ENCODE measurements at regions not wholly inside any gene's neighbourhood (a gene's known extent, or its start where the extent isn't known, plus 50 kb on each side); places are given as distances from the start of the nearest gene placed in this dataset.

GRCh38 chr1:199675937-199676336 is 351.6 kb upstream of the NR5A2 start:
- DNase-seq: no peak

- DNase-seq: no peak
Measured at GRCh38 chr1:199678771-199679170, 348.7 kb upstream of the NR5A2 start.

GRCh38 chr1:199682081-199682480 is 345.4 kb upstream of the NR5A2 start:
- no peak for DNase-seq

GRCh38 chr1:199684686-199685273 is 342.7 kb upstream of the NR5A2 start:
- peak; percentile 42 to 60 for DNase-seq

GRCh38 chr1:199685369-199685768 is 342.1 kb upstream of the NR5A2 start:
- DNase-seq: no peak

- DNase-seq: peak; percentile 79 to 81
Measured at GRCh38 chr1:199687321-199687720, 340.2 kb upstream of the NR5A2 start.

- DNase-seq: no peak
Measured at GRCh38 chr1:199688133-199688676, 339.3 kb upstream of the NR5A2 start.

GRCh38 chr1:199688774-199689173 is 338.7 kb upstream of the NR5A2 start:
- DNase-seq: no peak

GRCh38 chr1:199690496-199690895 is 337.0 kb upstream of the NR5A2 start:
- DNase-seq: no peak

- DNase-seq: no peak
Measured at GRCh38 chr1:199691540-199691939, 336.0 kb upstream of the NR5A2 start.

GRCh38 chr1:199693724-199694123 is 333.8 kb upstream of the NR5A2 start:
- no peak for DNase-seq

GRCh38 chr1:199696225-199696624 is 331.3 kb upstream of the NR5A2 start:
- no peak for DNase-seq

- DNase-seq: no peak
Measured at GRCh38 chr1:199698222-199698621, 329.3 kb upstream of the NR5A2 start.

- no peak for DNase-seq
Measured at GRCh38 chr1:199700551-199700950, 327.0 kb upstream of the NR5A2 start.

GRCh38 chr1:199701726-199702125 is 325.8 kb upstream of the NR5A2 start:
- no peak for DNase-seq

- DNase-seq: no peak
Measured at GRCh38 chr1:199704231-199704630, 323.3 kb upstream of the NR5A2 start.

GRCh38 chr1:199705825-199706224 is 321.7 kb upstream of the NR5A2 start:
- no peak for DNase-seq

- DNase-seq: no peak
Measured at GRCh38 chr1:199706826-199707606, 320.5 kb upstream of the NR5A2 start.

GRCh38 chr1:199710974-199711373 is 316.5 kb upstream of the NR5A2 start:
- DNase-seq: no peak

GRCh38 chr1:199716729-199717128 is 310.8 kb upstream of the NR5A2 start:
- no peak for DNase-seq

GRCh38 chr1:199719156-199719842 is 308.2 kb upstream of the NR5A2 start:
- DNase-seq: no peak

GRCh38 chr1:199720496-199720895 is 307.0 kb upstream of the NR5A2 start:
- DNase-seq: no peak

- DNase-seq: no peak
Measured at GRCh38 chr1:199721001-199721400, 306.5 kb upstream of the NR5A2 start.
